ENCODE measurements at regions not wholly inside any gene's neighbourhood (a gene's known extent, or its start where the extent isn't known, plus 50 kb on each side); places are given as distances from the start of the nearest gene placed in this dataset.
"Not testable (repeated sequence)": the region's sequence is repeated elsewhere in the genome, so short reads cannot be mapped to it uniquely, and the experiment has no call there.

- DNase-seq: no peak
Observed at GRCh38 chr2:65587779-65588178, 155.4 kb upstream of the SPRED2 start.

- DNase-seq: no peak
Observed at GRCh38 chr2:65586516-65586915, 154.1 kb upstream of the SPRED2 start.

DNA sequence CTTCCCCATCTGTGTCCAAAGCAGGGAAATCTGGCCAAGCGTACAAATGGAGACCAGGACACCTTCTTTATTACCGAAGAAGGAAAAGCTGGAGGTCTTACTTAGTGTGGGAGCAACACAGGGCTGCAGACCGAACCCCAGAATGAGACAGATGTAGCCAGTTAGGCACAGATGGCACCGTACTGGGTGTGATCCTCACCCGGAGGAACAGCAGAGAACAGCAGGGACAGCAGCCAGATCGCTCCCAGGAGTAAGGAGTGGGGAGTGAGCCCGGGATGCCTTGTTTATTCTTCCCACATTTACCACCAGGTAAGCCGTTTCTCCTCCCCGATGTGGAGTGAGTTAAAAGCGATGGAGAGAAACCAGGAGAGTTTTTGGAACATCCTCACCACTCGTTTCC, 150.7 kb upstream of the SPRED2 start:
- DNase-seq: no peak

GRCh38 chr2:65582364-65582763, 150.0 kb upstream of the SPRED2 start:
- no peak for DNase-seq

GRCh38 chr2:65580824-65581223, 148.4 kb upstream of the SPRED2 start:
- no peak for DNase-seq

GRCh38 chr2:65579506-65580235, 147.3 kb upstream of the SPRED2 start:
- DNase-seq: no peak

DNA sequence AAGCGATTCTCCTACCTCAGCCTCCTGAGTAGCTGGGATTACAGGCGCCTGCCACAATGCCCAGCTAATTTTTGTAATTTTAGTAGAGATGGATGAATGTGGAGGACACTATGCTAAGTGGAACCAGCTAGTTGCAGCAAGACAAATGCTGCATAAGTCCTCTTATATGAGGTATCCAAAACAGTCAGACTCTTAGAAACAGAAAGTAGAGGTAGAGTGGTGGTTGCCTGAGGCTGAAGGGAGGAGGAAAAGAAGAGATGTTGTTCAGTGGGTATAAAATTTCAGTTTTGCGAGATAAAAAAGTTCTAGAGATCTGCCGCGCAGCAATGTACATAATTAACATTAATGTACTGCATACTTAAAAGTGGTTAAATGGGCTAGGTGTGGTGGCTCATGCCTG, 145.3 kb upstream of the SPRED2 start:
- DNase-seq: no peak

GRCh38 chr2:65576861-65577601, 144.6 kb upstream of the SPRED2 start:
- no peak for DNase-seq

- no peak for DNase-seq
Observed at GRCh38 chr2:65576278-65576677, 143.9 kb upstream of the SPRED2 start.

GRCh38 chr2:65574993-65575392, 142.6 kb upstream of the SPRED2 start:
- DNase-seq: no peak

GRCh38 chr2:65568656-65569440, 136.4 kb upstream of the SPRED2 start:
- DNase-seq: not testable (repeated sequence)

- DNase-seq: peak; percentile 9
Observed at GRCh38 chr2:65566617-65567016, 134.2 kb upstream of the SPRED2 start.

- no peak for DNase-seq
Observed at GRCh38 chr2:65565681-65566080, 133.3 kb upstream of the SPRED2 start.

DNA sequence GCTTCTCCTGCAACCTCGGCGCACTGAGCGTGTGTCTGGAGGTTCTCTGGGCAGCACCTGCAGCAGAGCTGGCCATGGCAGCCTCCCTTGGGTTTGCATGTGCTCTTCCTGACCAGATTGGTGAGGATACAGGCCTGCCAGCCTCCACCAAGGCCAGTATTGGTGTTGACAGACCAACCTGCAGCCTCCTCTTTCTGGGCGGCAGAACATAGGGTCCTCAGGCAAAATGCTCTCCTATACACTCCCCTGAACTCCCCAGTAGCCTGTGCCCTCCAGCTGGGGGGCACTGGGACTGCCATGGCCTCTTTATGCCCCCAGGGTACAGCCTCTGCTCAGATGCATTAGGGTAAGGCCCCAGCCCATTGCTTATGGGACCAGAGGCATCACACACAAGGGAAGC, 131.9 kb upstream of the SPRED2 start:
- no peak for DNase-seq

DNA sequence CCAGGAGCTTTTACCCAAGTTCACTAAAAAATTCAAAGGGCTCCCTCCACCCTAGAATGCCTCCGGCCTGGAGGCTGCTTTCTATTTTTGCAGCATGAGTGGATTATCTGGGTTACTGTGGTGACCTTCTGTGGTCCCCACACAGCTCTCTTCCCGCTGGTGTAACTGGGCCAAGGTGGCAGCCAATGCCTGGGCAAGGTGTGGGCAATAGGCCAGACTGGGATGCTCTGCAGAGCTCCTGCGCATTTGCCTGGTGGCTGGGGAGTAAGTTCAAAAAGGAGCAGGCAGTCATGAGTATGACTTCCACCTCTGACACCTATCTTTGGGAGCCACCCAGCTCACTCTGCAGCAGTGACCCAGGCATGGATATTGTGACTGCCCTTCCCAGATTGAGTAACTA, 130.5 kb upstream of the SPRED2 start:
- DNase-seq: no peak

- no peak for DNase-seq
Observed at GRCh38 chr2:65558743-65559142, 126.3 kb upstream of the SPRED2 start.

- DNase-seq: no peak
Observed at GRCh38 chr2:65557616-65558573, 125.5 kb upstream of the SPRED2 start.

- DNase-seq: no peak
Observed at GRCh38 chr2:65554765-65555591, 122.6 kb upstream of the SPRED2 start.

DNA sequence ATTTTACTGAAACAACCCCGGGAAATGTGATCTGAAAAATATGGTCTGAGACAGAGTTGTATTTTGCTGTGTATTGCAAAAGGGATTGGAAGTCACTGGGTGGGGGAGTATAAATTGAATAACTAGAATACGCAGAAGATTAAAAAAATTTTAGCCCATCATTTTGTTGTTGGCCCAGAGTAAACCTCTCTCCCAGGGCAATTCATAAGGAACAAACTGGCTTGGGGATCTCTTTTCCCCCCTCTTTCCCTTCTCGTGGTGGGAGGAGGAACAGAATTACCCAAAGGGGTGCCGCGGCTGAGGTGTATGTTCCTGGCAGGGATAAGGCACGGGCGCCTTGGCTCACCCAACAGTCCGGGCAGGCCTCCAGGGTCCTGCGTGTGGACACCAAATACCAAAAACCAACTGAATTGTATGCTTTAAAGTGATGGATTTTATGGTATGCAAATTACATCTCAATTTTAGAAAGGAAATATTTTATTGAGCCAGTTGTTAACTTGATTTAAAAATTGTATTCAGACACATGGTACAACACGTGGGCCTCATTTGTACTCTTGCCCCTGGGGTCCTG, 121.2 kb upstream of the SPRED2 start:
- DNase-seq: no peak

DNA sequence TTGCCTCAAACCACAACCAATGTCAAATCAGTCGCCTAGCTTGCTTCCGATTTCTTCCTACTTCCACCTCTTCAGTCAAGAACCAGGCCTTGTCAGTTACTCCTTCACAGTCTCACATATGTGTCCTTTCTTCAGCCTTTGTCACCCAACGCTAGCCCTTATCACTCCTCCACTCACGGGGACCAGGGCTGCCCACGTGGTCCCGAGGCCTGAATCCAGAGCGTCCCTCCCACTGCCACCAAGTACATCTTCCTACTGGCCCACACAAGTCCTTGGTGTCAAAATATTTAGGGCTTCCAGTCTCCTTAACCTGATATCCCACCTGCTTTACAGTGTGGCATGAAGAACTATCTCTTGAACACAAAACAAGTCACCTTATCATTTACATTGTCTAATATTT, 119.1 kb upstream of the SPRED2 start:
- no peak for DNase-seq

- DNase-seq: no peak
Observed at GRCh38 chr2:65550246-65550645, 117.8 kb upstream of the SPRED2 start.
